Esophagus muscularis mucosa (tissue), 4 donors: ENCODE measurements at regions not wholly inside any gene's neighbourhood (a gene's known extent, or its start where the extent isn't known, plus 50 kb on each side); places are given as distances from the start of the nearest gene placed in this dataset.

Experiments
- EP300 ChIP-seq: sonication (generic); formaldehyde crosslinking; IDR thresholded peaks from one replicate; pipeline ENCODE4 v1.6.1; 2017; ENCODE audit warnings: antibody characterized with exemption
- POLR2A ChIP-seq: fragments of 450-650 bp; IDR thresholded peaks from one replicate; pipeline ENCODE4 v1.6.1; 2017; ENCODE audit warnings: antibody characterized with exemption, moderate library complexity, mild to moderate bottlenecking, low read depth
- TF ChIP-seq, protein P1 (sequence below), 3 experiments: fragments of 200-600 bp in 2 of 3; fragments of 450-650 bp in 1 of 3; sonication (generic) in 2 of 3; IDR thresholded peaks; one replicate each; pipeline ENCODE4 v1.5.1; 2017 to 2019; ENCODE audit warnings: antibody characterized with exemption in 3 of 3, mild to moderate bottlenecking in 2 of 3, moderate library complexity in 1 of 3

GRCh38 chr2:57906152-57906732 is 140.4 kb upstream of the VRK2 start:
- TF ChIP-seq POLR2A (no peak), EP300 (no peak)
- TF ChIP-seq, protein P1, sequence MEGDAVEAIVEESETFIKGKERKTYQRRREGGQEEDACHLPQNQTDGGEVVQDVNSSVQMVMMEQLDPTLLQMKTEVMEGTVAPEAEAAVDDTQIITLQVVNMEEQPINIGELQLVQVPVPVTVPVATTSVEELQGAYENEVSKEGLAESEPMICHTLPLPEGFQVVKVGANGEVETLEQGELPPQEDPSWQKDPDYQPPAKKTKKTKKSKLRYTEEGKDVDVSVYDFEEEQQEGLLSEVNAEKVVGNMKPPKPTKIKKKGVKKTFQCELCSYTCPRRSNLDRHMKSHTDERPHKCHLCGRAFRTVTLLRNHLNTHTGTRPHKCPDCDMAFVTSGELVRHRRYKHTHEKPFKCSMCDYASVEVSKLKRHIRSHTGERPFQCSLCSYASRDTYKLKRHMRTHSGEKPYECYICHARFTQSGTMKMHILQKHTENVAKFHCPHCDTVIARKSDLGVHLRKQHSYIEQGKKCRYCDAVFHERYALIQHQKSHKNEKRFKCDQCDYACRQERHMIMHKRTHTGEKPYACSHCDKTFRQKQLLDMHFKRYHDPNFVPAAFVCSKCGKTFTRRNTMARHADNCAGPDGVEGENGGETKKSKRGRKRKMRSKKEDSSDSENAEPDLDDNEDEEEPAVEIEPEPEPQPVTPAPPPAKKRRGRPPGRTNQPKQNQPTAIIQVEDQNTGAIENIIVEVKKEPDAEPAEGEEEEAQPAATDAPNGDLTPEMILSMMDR (IDR thresholded peaks at IDR 0.05) = peak; percentile 56 to 69 (median 64)
